B cell (primary cell): ENCODE measurements at regions not wholly inside any gene's neighbourhood (a gene's known extent, or its start where the extent isn't known, plus 50 kb on each side); places are given as distances from the start of the nearest gene placed in this dataset.

Source experiments
- ATAC-seq: fragments of 200-7000 bp; cut with Tn5 transposase; one replicate; pipeline ENCODE4 v1.10.0; 2021; ENCODE audit warnings: low read depth, mild to moderate bottlenecking, moderate number of reproducible peaks, moderate library complexity
- CTCF ChIA-PET: fragments of 350-600 bp; sonication (Branson Sonifier 250); formaldehyde crosslinking; loops from one replicate; lab custom pipeline; 2021; ENCODE audit warnings: antibody characterized with exemption, inconsistent platforms; lab: Charles Lee
- POLR2A ChIA-PET: fragments of 350-600 bp; sonication (Branson Sonifier 250); formaldehyde crosslinking; loops from one replicate; lab custom pipeline; 2021; ENCODE audit warnings: antibody characterized with exemption; lab: Charles Lee
- DNase-seq: peaks from one replicate; pipeline ENCODE4 v3.0.0; 2013
- H2AFZ ChIP-seq: 2 replicates; pipeline ENCODE4 v1.6.1; 2012; ENCODE audit warnings: mild to moderate bottlenecking, low read depth, low read length; ENCODE audit not compliant: insufficient read depth, poor library complexity, severe bottlenecking
- H3K27ac ChIP-seq, 2 donors: 1 replicate in 1 of 2; 2 replicates in 1 of 2; pipeline ENCODE4 v1.5.1; 2012 to 2013; ENCODE audit warnings: low read length in 2 of 2, mild to moderate bottlenecking in 2 of 2, moderate library complexity in 1 of 2
- H3K27me3 ChIP-seq, 4 experiments: fragments of 200-600 bp in 1 of 4; sonication (generic) in 1 of 4; replicated peaks in 1 of 4; 1 replicate in 2 of 4; 2 replicates in 2 of 4; pipeline versions ENCODE4 v1.6.1 to v1.7.0; 2013 to 2016; ENCODE audit warnings: low read length in 3 of 4, mild to moderate bottlenecking in 2 of 4, mixed read lengths in 1 of 4, moderate library complexity in 1 of 4; ENCODE audit not compliant: insufficient read depth in 4 of 4, control insufficient read depth in 3 of 4; ENCODE audit errors: control extremely low read depth in 1 of 4
- H3K36me3 ChIP-seq, 2 experiments: replicated peaks in 1 of 2; 1 replicate in 1 of 2; 2 replicates in 1 of 2; pipeline versions ENCODE4 v1.6.1 to v1.7.1; 2013; ENCODE audit warnings: low read length in 1 of 2; ENCODE audit not compliant: insufficient read depth in 2 of 2, control insufficient read depth in 1 of 2; ENCODE audit errors: control extremely low read depth in 1 of 2, extremely low read depth in 1 of 2
- H3K4me1 ChIP-seq, 2 donors: fragments of 200-600 bp in 1 of 2; sonication (generic) in 1 of 2; 1 replicate in 1 of 2; 2 replicates in 1 of 2; pipeline versions ENCODE4 v1.5.1 to v1.6.1; 2013 to 2017; ENCODE audit warnings: low read length in 2 of 2; ENCODE audit not compliant: control insufficient read depth in 2 of 2, insufficient read depth in 2 of 2
- H3K4me2 ChIP-seq: replicated peaks from 2 replicates; pipeline ENCODE3; 2012; ENCODE audit warnings: mild to moderate bottlenecking, low read depth, low read length; ENCODE audit not compliant: poor library complexity, severe bottlenecking
- H3K4me3 ChIP-seq, 5 experiments: fragments of 200-600 bp in 1 of 5; sonication (generic) in 1 of 5; 1 replicate in 3 of 5; 2 replicates in 2 of 5; pipeline versions ENCODE4 v1.5.1 to v1.7.0; 2011 to 2016; ENCODE audit warnings: low read length in 4 of 5, mild to moderate bottlenecking in 4 of 5, low read depth in 2 of 5, control low read depth in 1 of 5, moderate library complexity in 1 of 5; ENCODE audit not compliant: insufficient read depth in 1 of 5; ENCODE audit errors: control extremely low read depth in 1 of 5, extremely low read depth in 1 of 5
- H3K79me2 ChIP-seq: fragments of 200-600 bp; sonication (generic); one replicate; pipeline ENCODE4 v1.6.0; 2016; ENCODE audit warnings: low read length; ENCODE audit not compliant: control insufficient read depth, insufficient read depth
- H3K9ac ChIP-seq: fragments of 200-600 bp; sonication (generic); 2 replicates; pipeline ENCODE4 v1.6.1; 2017; ENCODE audit warnings: mild to moderate bottlenecking, low read length, moderate library complexity
- H3K9me3 ChIP-seq, 3 donors: one replicate each; pipeline versions ENCODE4 v1.6.1 to v1.7.1; 2013; ENCODE audit warnings: low read length in 2 of 3; ENCODE audit not compliant: control insufficient read depth in 2 of 3, insufficient read depth in 1 of 3; ENCODE audit errors: control extremely low read depth in 1 of 3
- H4K20me1 ChIP-seq: 2 replicates; pipeline ENCODE4 v1.6.0; 2012; ENCODE audit warnings: mild to moderate bottlenecking, low read length; ENCODE audit not compliant: insufficient read depth, control insufficient read depth, poor library complexity, severe bottlenecking
- H3K27ac Mint-ChIP-seq: one replicate; pipeline ENCODE4 v1.8.0; 2021; ENCODE audit warnings: mixed read lengths
- H3K27me3 Mint-ChIP-seq: one replicate; pipeline ENCODE4 v1.8.0; 2021; ENCODE audit warnings: mixed read lengths
- H3K4me1 Mint-ChIP-seq: one replicate; pipeline ENCODE4 v1.8.0; 2021; ENCODE audit warnings: mixed read lengths
- H3K4me3 Mint-ChIP-seq: one replicate; pipeline ENCODE4 v1.8.0; 2021; ENCODE audit warnings: mixed read lengths
- H3K9me3 Mint-ChIP-seq: one replicate; pipeline ENCODE4 v1.8.0; 2022; ENCODE audit warnings: mixed read lengths; ENCODE audit not compliant: insufficient read depth
- CTCF ChIP-seq: fragments of 200-600 bp; IDR thresholded peaks from one replicate; pipeline ENCODE4 v1.8.0; 2022; ENCODE audit warnings: antibody characterized with exemption, mild to moderate bottlenecking
- EZH2 ChIP-seq: IDR thresholded peaks from 2 replicates; pipeline ENCODE4 v1.6.1; 2012; ENCODE audit warnings: borderline replicate concordance, low read depth, mild to moderate bottlenecking, moderate library complexity, low read length; ENCODE audit not compliant: insufficient read depth, poor library complexity, severe bottlenecking
- WGBS: methylation state at CpG from one replicate; pipeline ENCODE4 v1.1.5; 2013; ENCODE audit warnings: missing lambda C conversion rate; ENCODE audit not compliant: insufficient coverage; 5-methylcytosine and 5-hydroxymethylcytosine counted together
- intact Hi-C: fragments of 100-400 bp; cut with micrococcal nuclease; formaldehyde crosslinking; loops from one replicate; pipeline ENCODE4 v1.10.0; 2022

DNA sequence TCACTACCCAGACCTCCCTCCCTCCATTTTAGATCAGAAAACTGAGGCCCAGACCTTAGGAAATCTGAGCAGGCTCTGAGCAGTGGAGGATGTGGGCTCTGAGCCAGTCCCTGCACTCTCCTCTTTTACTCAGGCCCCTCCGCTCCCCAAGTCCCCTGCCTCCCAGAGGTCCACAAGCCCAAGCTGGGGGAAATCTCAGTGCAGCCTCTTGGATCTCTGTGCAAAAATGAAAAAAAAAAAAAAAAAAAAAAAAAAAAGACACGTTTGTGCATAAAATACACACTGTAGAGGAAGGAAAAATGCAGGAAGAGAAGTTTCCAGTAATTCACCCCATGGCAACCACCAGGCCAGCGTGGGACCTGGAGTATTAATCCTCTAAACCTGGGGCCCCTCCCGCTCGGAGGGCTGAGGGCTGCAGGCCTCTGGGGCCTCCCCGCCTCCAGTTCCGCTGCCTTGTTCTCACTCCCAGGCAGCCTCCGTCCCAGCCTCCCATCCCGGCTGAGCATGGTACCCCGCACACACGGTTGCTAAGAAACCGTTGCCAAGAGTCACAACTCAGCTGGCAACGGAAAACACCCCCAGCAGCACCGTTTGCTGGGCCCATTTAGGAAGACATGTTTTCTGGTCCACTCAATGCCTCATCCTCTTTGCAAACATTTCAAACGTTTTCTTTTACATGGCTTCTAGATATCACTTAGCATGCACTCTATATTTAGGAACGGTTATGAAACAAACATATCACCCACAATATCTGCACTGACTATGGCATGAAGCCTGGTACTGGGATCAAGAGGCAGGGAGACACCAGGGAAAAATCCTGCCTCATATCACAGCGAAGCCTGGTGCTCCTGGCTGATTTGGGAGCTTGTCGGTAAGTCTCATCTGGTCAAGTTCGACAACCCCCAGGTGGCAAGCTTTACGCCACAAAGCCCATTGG, 227.5 kb downstream of the CTTN start:
- Histone ChIP-seq H2AFZ (no peak overlapping the region), H3K36me3 (no peaks in the 10 kb centered on the region), H3K27me3 (peaks cover 0 to 2% (median 0%) of the 10 kb centered on the region in 4 experiments), H3K9me3 (peaks cover 0 to 19% (median 0%) of the 10 kb centered on the region in 3 donors), H3K27ac (no peak overlapping the region), H3K4me3 (no peak overlapping the region), H3K4me1 (no peaks in the 10 kb centered on the region), H3K4me2 (no peak overlapping the region), H3K79me2 (no peaks in the 10 kb centered on the region), H4K20me1 (no peaks in the 10 kb centered on the region), H3K9ac (no peak overlapping the region)
- Mint-ChIP-seq H3K27me3 (peaks cover 3% of the 10 kb centered on the region), H3K9me3 (no peaks in the 10 kb centered on the region), H3K4me3 (no peak overlapping the region), H3K27ac (no peak overlapping the region), H3K4me1 (no peaks in the 10 kb centered on the region)
- no peak for DNase-seq
- ATAC-seq, result no peak
- ChIA-PET CTCF (no interaction called here), POLR2A (no interaction called here)
- 85% methylated on average over 18 of the region's 20 CpGs for WGBS
- TF ChIP-seq EZH2, result no peak
- TF ChIP-seq CTCF, result no peak
- intact Hi-C loops, result no loop called here

- Mint-ChIP-seq H3K9me3 (no peaks in the 10 kb centered on the region), H3K27me3 (peaks cover 3% of the 10 kb centered on the region), H3K4me1 (no peaks in the 10 kb centered on the region), H3K27ac (no peak overlapping the region), H3K4me3 (no peak overlapping the region)
- Histone ChIP-seq H3K4me3 (no peak overlapping the region), H2AFZ (no peak overlapping the region), H4K20me1 (no peaks in the 10 kb centered on the region), H3K27ac (no peak overlapping the region), H3K79me2 (no peaks in the 10 kb centered on the region), H3K27me3 (peaks cover 0 to 2% (median 0%) of the 10 kb centered on the region in 4 experiments), H3K9me3 (peaks cover 0 to 12% (median 0%) of the 10 kb centered on the region in 3 donors), H3K9ac (no peak overlapping the region), H3K4me2 (no peak overlapping the region), H3K4me1 (no peaks in the 10 kb centered on the region), H3K36me3 (no peaks in the 10 kb centered on the region)
- no peak for ATAC-seq
- TF ChIP-seq EZH2 (no peak), CTCF (no peak)
- intact Hi-C loops, result no loop called here
- CTCF ChIA-PET, result no interaction called here
- WGBS, result 91% methylated on average over 7 of the region's 8 CpGs
- POLR2A ChIA-PET, result no interaction called here
- no peak for DNase-seq
Observed at GRCh38 chr11:70627219-70627618, 228.9 kb downstream of the CTTN start.
